ENCODE measurements at regions not wholly inside any gene's neighbourhood (a gene's known extent, or its start where the extent isn't known, plus 50 kb on each side); places are given as distances from the start of the nearest gene placed in this dataset.
A peak's percentile ranks its signal among the peaks of the same experiment; 100 is the strongest.

- DNase-seq (ENCODE audit: low read depth), result no peak
Observed at GRCh38 chr12:3974883-3975282, 101.7 kb upstream of the PARP11 start.

DNA sequence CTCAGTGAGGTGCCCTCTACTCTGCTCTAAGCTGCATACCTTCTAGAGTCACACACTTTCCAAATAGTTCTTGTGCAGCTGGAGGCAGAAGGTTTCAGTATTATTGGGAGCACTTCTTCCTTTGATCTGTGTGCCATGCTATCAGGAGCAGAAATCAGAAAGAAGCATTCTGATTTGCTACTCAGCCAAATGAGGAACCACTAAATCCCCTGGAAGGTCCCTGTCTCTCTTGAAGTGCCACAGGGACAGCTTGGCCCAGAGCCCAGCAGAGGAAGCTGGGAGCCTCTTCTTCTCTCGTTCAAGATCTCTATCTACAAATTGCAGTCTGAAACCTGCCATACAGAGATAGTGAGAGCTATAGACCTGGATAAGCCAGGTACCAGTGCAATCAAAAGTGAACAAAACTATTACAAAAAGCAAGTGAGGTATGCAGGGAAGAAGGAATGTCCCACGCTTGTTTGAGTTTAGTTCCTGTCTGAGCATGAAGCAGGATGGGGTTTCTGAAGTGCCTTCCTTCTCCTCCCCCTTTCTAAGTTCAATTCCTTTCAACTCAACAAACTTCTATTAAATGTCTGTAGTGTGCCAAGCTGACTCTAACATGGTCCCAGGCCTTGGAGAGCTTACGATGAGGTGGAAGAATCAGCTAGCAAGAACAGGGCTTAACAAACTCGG is 100.9 kb upstream of the PARP11 start:
- DNase-seq (ENCODE audit: low read depth), result peak; percentile 29
- TF ChIP-seq, protein P1, sequence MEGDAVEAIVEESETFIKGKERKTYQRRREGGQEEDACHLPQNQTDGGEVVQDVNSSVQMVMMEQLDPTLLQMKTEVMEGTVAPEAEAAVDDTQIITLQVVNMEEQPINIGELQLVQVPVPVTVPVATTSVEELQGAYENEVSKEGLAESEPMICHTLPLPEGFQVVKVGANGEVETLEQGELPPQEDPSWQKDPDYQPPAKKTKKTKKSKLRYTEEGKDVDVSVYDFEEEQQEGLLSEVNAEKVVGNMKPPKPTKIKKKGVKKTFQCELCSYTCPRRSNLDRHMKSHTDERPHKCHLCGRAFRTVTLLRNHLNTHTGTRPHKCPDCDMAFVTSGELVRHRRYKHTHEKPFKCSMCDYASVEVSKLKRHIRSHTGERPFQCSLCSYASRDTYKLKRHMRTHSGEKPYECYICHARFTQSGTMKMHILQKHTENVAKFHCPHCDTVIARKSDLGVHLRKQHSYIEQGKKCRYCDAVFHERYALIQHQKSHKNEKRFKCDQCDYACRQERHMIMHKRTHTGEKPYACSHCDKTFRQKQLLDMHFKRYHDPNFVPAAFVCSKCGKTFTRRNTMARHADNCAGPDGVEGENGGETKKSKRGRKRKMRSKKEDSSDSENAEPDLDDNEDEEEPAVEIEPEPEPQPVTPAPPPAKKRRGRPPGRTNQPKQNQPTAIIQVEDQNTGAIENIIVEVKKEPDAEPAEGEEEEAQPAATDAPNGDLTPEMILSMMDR (IDR thresholded peaks at IDR 0.05; ENCODE audit: insufficient read depth, low read depth, low read length, missing control alignments), result no peak
- no peak overlapping the region for H3K4me3 ChIP-seq (ENCODE audit: low read depth, low read length)

More at GRCh38 chr12:3974883-3975282, 101.7 kb upstream of the PARP11 start:
- no peak overlapping the region for H3K4me3 ChIP-seq (ENCODE audit: low read depth, low read length)
- TF ChIP-seq, protein P1 (IDR thresholded peaks at IDR 0.05; ENCODE audit: insufficient read depth, low read depth, low read length, missing control alignments), result no peak

- no peak for DNase-seq (ENCODE audit: low read depth)
- TF ChIP-seq, protein P1 (IDR thresholded peaks at IDR 0.05; ENCODE audit: insufficient read depth, low read depth, low read length, missing control alignments), result no peak
- H3K4me3 ChIP-seq (ENCODE audit: low read depth, low read length), result no peak overlapping the region
Observed at GRCh38 chr12:3973269-3973884, 100.2 kb upstream of the PARP11 start.

GRCh38 chr12:3972576-3972975 is 99.4 kb upstream of the PARP11 start:
- DNase-seq (ENCODE audit: low read depth), result no peak
- TF ChIP-seq, protein P1 (IDR thresholded peaks at IDR 0.05; ENCODE audit: insufficient read depth, low read depth, low read length, missing control alignments), result no peak
- H3K4me3 ChIP-seq (ENCODE audit: low read depth, low read length), result no peak overlapping the region

DNA sequence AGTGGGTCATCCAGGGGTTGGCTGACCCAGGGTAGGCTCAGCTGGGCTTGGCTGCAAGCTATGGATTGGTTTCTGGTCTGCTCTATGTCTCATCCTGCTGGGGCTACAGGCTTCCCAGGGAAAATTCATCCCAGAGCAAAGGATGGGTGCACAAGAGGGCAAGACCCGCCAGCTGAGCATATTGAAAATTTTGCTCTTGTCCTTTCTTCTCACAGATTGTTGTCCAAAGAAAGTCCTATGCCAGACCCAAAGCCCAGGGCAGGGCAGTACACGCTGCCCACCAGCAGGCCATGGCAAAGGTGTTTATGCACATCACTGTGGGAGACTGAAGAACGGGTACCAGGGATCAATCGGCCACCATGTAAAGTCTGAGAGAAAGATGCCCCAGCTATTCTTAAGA is 95.3 kb upstream of the PARP11 start:
- no peak overlapping the region for H3K4me3 ChIP-seq (ENCODE audit: low read depth, low read length)
- no peak for DNase-seq (ENCODE audit: low read depth)
- TF ChIP-seq, protein P1 (IDR thresholded peaks at IDR 0.05; ENCODE audit: insufficient read depth, low read depth, low read length, missing control alignments), result no peak

GRCh38 chr12:3967556-3968160 is 94.5 kb upstream of the PARP11 start:
- TF ChIP-seq, protein P1 (IDR thresholded peaks at IDR 0.05; ENCODE audit: insufficient read depth, low read depth, low read length, missing control alignments), result no peak
- H3K4me3 ChIP-seq (ENCODE audit: low read depth, low read length), result no peak overlapping the region
- DNase-seq (ENCODE audit: low read depth), result no peak
